Muscle of leg (tissue), 3 donors: ENCODE measurements at regions not wholly inside any gene's neighbourhood (a gene's known extent, or its start where the extent isn't known, plus 50 kb on each side); places are given as distances from the start of the nearest gene placed in this dataset.

Source experiments
- DNase-seq: peaks from one replicate; pipeline ENCODE4 v3.0.0; 2013
- H3K27ac ChIP-seq: one replicate; pipeline ENCODE4 v1.5.1; 2013; ENCODE audit warnings: mild to moderate bottlenecking, low read length, control low read depth
- H3K27me3 ChIP-seq: one replicate; pipeline ENCODE4 v1.6.1; 2013; ENCODE audit warnings: low read length; ENCODE audit not compliant: control insufficient read depth, insufficient read depth
- H3K36me3 ChIP-seq: one replicate; pipeline ENCODE4 v1.6.1; 2013; ENCODE audit warnings: low read length; ENCODE audit not compliant: control insufficient read depth, insufficient read depth
- H3K4me1 ChIP-seq: one replicate; pipeline ENCODE4 v1.6.1; 2013; ENCODE audit warnings: low read length; ENCODE audit not compliant: control insufficient read depth, insufficient read depth
- H3K4me3 ChIP-seq: one replicate; pipeline ENCODE4 v1.5.1; 2013; ENCODE audit warnings: low read length, control low read depth
- H3K9me3 ChIP-seq: replicated peaks from 2 replicates; pipeline ENCODE4 v1.6.1; 2013; ENCODE audit warnings: low read depth, low read length; ENCODE audit not compliant: control insufficient read depth
- WGBS: methylation state at CpG from one replicate; pipeline ENCODE4 v1.1.5; 2013; ENCODE audit warnings: missing lambda C conversion rate; ENCODE audit not compliant: insufficient coverage; 5-methylcytosine and 5-hydroxymethylcytosine counted together

DNA sequence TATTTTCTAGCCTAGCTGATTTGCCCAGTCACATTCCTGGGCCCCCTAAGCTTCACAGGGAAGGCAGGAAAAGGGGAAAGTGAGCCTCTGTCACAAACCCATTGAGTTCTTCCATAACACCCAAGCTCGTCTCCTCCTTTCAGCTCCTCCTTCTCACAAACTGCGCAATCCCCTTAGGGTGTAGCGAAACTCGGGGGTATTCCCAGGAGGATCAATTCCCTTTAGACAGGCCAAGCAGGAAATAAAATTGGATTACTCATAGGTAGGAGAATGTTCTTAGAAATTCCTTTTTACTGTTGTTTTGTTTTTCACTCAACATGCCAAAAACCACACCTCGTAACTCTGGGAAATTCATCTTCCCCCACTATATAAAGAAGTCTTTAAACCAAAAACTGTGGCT, 139.3 kb downstream of the IRS2 start:
- Histone ChIP-seq H3K27ac (no peak overlapping the region), H3K27me3 (no peaks in the 10 kb centered on the region), H3K4me3 (no peak overlapping the region), H3K36me3 (no peaks in the 10 kb centered on the region), H3K9me3 (no peaks in the 10 kb centered on the region), H3K4me1 (peaks cover 8% of the 10 kb centered on the region)
- no CpG with 5 or more reads among the region's 5 CpGs for WGBS
- no peak for DNase-seq

DNA sequence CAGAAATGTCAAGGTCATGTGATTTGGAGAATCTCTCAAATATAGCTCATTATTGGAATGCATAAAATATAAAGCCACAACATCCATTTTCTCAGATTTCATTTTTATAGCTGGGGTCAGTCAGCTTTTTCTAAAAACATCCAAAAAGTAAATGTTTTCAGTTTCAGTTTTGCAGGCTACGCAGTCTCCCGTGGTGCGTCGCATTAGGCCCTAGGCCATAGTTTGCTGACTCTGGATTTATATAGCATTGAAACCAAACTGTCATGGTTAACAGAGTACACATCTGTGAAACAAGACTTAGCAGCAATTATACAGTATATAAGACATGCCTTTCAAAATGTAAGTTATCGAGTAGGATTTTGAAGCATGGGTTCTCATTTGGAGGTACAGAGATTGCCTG, 140.0 kb downstream of the IRS2 start:
- H3K4me3 ChIP-seq: no peak overlapping the region

DNA sequence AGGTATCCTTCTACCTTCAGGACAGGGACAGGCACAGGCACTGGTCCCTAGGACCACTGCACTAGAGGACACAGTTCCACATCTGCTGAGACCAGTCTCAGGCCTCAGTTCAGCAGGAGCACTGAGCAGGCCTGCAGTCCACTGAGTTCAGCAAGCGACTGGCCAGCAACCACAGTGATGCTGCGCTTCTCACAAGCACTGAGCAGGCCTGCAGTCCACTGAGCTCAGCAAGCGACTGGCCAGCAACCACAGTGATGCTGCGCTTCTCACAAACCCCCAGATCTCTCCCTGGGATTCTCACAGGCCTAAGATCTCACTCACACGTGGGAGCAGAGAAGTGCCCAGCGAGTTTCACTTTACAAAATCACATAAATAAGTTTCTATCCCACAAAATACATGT, 140.6 kb downstream of the IRS2 start:
- Histone ChIP-seq H3K27ac (peak overlapping the region; percentile 33), H3K4me1 (peaks cover 5% of the 10 kb centered on the region), H3K9me3 (peaks cover 6% of the 10 kb centered on the region), H3K4me3 (no peak overlapping the region), H3K27me3 (no peaks in the 10 kb centered on the region), H3K36me3 (no peaks in the 10 kb centered on the region)
- DNase-seq: no peak
- WGBS: 73% methylated on average over 4 of the region's 6 CpGs

More for the DNA sequence above, 140.0 kb downstream of the IRS2 start:
- Histone ChIP-seq H3K9me3 (no peaks in the 10 kb centered on the region), H3K36me3 (no peaks in the 10 kb centered on the region), H3K27me3 (no peaks in the 10 kb centered on the region), H3K4me1 (peaks cover 5% of the 10 kb centered on the region), H3K27ac (peak overlapping the region; percentile 38)
- 20% methylated on average over 3 of the region's 5 CpGs for WGBS
- DNase-seq: peak; percentile 57

DNA sequence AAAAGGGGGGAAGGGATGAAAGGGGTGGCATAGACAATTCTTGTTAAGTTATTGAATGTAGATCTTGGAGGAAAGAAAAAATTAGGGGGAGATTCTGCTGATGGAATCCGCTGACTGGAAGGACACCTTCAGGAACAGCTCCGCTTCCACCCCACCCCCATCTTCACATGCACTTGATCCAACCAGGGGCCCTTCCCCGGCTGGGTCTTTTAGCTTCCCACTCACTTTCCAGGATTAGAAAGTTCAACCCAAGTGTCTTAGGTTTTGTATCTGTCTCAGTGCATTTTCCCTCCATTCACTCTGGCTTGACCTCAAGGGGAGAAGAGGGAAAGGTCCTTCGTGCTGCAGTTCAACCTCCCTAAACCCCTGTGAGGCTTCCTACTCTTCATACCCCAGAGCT, 141.4 kb downstream of the IRS2 start:
- H3K4me1 ChIP-seq: peaks cover 5% of the 10 kb centered on the region
- no peaks in the 10 kb centered on the region for H3K27me3 ChIP-seq
- no CpG with 5 or more reads among the region's 4 CpGs for WGBS
- H3K36me3 ChIP-seq: no peaks in the 10 kb centered on the region
- H3K27ac ChIP-seq: no peak overlapping the region
- DNase-seq: no peak
- peaks cover 15% of the 10 kb centered on the region for H3K9me3 ChIP-seq
- H3K4me3 ChIP-seq: no peak overlapping the region

DNA sequence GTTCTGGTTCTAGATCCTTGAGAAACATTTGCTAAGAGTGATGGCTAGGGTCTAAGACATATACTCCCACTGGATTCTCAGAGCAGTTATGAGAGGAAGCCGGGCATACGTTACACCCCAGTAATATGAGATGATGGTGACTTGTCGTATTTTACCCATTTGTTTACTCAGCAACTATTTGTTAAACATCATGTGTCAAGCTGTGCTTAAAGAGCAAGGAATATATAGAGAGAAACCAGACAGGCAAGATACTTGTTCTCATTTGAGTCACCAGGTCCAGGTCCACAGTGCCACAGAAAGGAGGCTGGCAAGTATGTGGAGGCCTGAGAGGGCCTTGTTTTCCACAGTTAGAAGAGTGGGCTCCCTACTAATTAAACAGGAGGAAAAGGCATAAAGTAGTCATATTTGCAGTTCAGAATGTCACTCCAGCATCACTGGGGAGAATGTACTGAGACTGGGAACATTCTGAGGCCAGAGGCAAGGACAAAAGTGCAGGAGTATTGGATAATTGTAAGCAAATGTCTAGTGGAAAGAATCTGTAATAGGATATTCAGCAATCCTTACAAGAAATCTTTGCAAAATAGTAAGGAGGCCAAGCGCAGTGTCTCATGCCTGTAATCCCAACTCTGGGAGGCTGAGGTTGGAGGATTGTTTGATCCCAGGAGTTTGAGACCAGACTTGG, 142.2 kb downstream of the IRS2 start:
- H3K4me1 ChIP-seq: peaks cover 5% of the 10 kb centered on the region
- H3K36me3 ChIP-seq: no peaks in the 10 kb centered on the region
- H3K4me3 ChIP-seq: no peak overlapping the region
- no CpG with 5 or more reads among the region's 4 CpGs for WGBS
- peaks cover 17% of the 10 kb centered on the region for H3K9me3 ChIP-seq
- no peak overlapping the region for H3K27ac ChIP-seq
- no peaks in the 10 kb centered on the region for H3K27me3 ChIP-seq
- no peak for DNase-seq

DNA sequence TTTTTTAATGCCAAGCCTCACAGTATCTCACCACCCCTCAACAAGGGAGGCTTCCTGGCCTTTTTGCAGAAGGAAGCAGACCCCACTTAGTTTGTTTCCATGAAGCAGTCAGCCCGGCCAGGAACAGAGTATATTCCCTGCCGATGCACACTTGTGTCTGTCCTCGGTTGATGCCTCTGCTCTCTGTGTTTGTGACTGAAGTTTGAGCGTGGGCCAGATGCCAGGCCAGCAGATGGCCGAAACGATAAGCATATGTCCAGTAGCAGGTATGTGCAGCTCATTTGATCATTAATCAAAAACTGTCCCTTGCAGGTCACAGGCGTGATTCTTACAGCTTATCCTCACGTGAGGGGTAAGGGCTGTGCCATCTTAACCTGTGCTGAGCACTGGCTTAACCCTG, 144.0 kb downstream of the IRS2 start:
- H3K27me3 ChIP-seq: no peaks in the 10 kb centered on the region
- peaks cover 5% of the 10 kb centered on the region for H3K4me1 ChIP-seq
- WGBS: 77% methylated on average over 8 of the region's 8 CpGs
- H3K4me3 ChIP-seq: no peak overlapping the region
- peaks cover 21% of the 10 kb centered on the region for H3K9me3 ChIP-seq
- H3K27ac ChIP-seq: no peak overlapping the region
- no peak for DNase-seq
- no peaks in the 10 kb centered on the region for H3K36me3 ChIP-seq

DNA sequence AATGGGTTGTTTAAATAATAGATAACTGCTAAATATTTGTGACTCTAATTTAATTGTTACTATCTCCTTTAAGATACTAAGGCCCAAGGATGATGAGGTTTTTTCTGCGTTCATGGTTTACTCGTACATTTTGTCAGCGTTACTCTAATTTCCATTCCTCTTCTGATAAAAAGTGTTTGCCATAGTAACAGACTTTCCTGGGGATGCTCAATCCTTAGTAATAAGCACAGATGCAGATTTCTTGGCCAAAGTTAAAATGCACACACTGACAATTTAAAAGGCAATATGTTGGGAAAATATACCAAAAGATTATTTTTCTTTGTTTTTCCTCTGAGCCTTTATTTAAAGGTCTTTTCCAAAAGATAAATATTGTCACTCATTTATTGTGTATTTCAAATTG, 149.6 kb downstream of the IRS2 start:
- no peaks in the 10 kb centered on the region for H3K36me3 ChIP-seq
- H3K27ac ChIP-seq: no peak overlapping the region
- no peak overlapping the region for H3K4me3 ChIP-seq
- no peaks in the 10 kb centered on the region for H3K27me3 ChIP-seq
- DNase-seq: no peak
- H3K4me1 ChIP-seq: no peaks in the 10 kb centered on the region
- whole genome bisulfite sequencing: no CpG with 5 or more reads among the region's 3 CpGs
- peaks cover 21% of the 10 kb centered on the region for H3K9me3 ChIP-seq

DNA sequence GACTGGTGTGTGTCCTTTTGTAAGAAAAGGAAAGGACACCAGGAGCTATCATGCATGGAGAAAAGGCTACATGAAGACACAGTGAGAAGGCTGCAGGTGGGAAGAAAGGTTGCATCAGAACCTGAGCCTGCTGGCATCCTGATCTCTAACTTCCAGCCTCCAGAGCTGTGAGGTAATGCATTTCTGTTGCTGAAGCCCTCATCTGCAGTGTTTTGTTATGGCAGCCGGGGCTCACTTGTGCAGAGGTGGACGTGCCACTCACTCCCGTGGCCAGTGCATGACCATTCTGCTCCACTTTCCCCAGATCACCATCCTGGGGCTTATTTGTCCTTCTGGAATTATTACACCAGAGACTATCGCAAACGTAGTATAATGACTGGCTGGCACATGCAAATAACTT, 155.3 kb downstream of the IRS2 start:
- no peaks in the 10 kb centered on the region for H3K27me3 ChIP-seq
- H3K4me3 ChIP-seq: no peak overlapping the region
- no peak overlapping the region for H3K27ac ChIP-seq
- no peak for DNase-seq
- 81% methylated on average over 3 of the region's 5 CpGs for whole genome bisulfite sequencing
- no peaks in the 10 kb centered on the region for H3K36me3 ChIP-seq
- no peaks in the 10 kb centered on the region for H3K9me3 ChIP-seq
- no peaks in the 10 kb centered on the region for H3K4me1 ChIP-seq

DNA sequence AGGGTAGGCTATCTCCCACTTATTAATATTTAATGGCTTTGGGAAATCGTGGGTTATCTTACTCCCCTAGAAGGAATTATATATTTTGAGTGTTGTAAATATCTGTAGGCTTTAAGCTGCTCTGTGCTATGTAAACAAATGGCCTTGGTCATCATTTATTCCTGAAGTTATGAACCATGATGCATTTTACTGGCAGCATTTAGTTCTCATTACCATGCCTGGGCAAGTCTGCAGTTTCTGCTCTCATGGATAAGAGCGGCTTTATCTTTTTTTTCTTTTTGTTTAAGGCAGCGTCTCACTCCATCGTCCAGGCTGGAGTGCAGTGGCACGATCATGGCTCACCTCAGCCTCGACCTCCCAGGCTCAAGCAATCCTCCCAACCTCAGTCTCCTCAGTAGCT, 156.1 kb downstream of the IRS2 start:
- H3K4me3 ChIP-seq: no peak overlapping the region
- no peaks in the 10 kb centered on the region for H3K4me1 ChIP-seq
- H3K27ac ChIP-seq: no peak overlapping the region
- H3K36me3 ChIP-seq: no peaks in the 10 kb centered on the region
- H3K9me3 ChIP-seq: no peaks in the 10 kb centered on the region
- DNase-seq: no peak
- WGBS: 80% methylated on average over 5 of the region's 6 CpGs
- no peaks in the 10 kb centered on the region for H3K27me3 ChIP-seq

DNA sequence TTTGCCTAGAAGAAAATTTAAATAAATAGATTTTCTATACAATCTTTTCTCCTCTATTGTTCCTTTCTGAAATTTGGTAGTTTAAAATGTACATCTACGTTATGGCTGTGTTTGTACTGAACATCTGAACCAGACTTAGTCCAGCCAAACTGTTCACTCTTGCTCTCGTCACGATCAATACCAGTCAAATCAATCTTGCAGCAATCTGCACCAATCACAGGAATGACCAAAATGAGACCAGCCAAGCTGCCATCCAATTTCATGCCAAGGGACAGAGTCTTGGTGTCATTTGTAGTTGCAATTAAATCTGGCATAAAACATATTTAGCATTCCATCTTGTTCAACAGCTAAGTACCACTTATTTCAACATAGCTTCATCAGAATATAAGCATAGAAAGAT, 156.6 kb downstream of the IRS2 start:
- H3K27ac ChIP-seq: no peak overlapping the region
- no peaks in the 10 kb centered on the region for H3K9me3 ChIP-seq
- no peaks in the 10 kb centered on the region for H3K36me3 ChIP-seq
- no peak for DNase-seq
- no peak overlapping the region for H3K4me3 ChIP-seq
- H3K4me1 ChIP-seq: no peaks in the 10 kb centered on the region
- 83% methylated on average over 2 of the region's 3 CpGs for WGBS
- no peaks in the 10 kb centered on the region for H3K27me3 ChIP-seq

DNA sequence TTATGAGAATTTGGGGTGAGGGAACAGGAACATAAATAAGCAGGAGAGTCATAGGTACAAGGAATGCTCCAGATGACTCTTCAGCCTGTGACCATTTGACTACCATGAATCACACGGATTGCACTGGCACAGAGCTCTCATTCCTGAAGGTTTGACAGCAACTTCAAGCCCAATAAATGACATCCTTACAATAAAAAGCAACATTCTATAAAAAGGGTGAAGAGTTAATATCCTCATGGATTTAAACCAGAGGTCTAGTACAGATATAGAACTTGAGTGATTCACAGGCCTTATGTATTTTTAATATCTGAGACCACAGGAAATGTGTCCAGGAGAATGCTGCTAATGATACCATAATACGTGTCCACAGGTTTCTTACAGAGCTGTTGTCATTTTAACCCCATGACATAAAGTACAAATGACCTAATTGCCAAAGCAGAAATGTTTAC, 158.1 kb downstream of the IRS2 start:
- H3K36me3 ChIP-seq: no peaks in the 10 kb centered on the region
- H3K4me3 ChIP-seq: no peak overlapping the region
- no peak overlapping the region for H3K27ac ChIP-seq
- WGBS: no CpG with 5 or more reads among the region's 2 CpGs
- no peaks in the 10 kb centered on the region for H3K4me1 ChIP-seq
- H3K9me3 ChIP-seq: no peaks in the 10 kb centered on the region
- DNase-seq: no peak
- H3K27me3 ChIP-seq: no peaks in the 10 kb centered on the region
